Stimulated activated CD4-positive, alpha-beta T cell treated with anti-CD3 and anti-CD28 coated beads, Interleukin-15, amount 100 ng/mL, for 48 hours (primary cell): ENCODE measurements at regions not wholly inside any gene's neighbourhood (a gene's known extent, or its start where the extent isn't known, plus 50 kb on each side); places are given as distances from the start of the nearest gene placed in this dataset.

Source experiments
- DNase-seq, 2 donors: peaks; one replicate each; pipeline ENCODE4 v3.0.0-alpha.2; 2020; ENCODE audit warnings: low read depth in 2 of 2

DNA sequence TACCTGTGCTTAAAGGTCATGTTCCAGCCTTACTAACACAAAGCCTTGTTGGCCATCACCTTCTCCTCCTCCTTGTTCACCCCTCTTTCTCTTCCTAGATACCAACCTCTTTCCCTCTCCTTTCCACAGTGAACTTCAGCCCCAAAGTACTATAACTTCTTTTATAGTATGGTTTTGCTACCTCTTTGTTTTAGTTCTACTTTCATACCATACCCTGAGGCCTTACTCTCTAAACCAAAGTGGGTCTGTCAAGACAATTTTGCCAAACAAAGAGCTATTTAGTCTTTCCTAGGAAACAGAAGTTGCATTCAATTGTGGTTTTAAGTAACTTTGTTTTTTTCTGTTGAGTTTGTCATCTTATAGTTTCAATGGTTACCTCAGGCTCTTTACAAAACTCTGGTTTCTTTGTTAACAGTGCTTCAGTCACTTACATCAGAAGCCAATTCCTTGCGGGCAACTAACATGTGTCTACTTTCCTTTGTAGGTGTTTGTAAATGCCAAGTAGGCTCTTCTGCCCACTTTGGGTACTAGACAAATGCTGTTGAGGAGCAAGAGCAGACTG lies 623.9 kb upstream of the PKN2 start:
- DNase-seq: no peak

DNA sequence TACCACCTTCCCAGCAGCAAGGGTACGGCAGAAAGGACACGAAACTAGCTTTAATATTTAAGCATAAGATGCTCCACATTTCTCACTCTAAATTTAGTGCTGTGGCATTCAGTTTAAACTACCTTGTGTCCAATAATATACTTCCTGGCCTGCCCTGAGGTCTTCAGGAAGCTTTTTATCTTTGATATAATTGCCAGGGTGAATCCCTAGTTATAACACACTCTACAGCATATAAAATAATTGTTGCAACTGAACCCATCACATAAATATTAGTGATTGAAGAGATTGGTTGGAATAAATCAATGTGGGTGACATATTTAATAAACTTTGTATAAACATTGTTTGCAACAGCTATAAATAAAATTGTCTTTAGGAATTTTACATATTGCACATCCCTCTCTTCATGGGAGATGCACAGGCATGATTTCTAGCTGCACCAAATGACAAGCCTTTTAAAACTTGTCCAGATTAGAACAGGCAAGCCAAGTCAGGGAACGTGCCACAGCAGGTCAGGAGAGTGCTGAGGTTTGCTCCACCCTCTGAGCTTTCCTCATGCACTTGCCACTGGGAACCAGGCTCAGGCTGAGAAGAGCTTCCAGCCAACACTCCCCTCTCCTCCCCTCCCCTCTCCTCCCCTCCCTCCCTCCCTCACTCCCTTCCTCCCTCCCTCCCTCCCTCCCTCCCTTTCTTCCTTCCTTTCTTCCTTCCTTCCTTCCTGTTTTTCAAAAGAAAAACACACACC lies 623.2 kb upstream of the PKN2 start:
- DNase-seq: no peak

DNA sequence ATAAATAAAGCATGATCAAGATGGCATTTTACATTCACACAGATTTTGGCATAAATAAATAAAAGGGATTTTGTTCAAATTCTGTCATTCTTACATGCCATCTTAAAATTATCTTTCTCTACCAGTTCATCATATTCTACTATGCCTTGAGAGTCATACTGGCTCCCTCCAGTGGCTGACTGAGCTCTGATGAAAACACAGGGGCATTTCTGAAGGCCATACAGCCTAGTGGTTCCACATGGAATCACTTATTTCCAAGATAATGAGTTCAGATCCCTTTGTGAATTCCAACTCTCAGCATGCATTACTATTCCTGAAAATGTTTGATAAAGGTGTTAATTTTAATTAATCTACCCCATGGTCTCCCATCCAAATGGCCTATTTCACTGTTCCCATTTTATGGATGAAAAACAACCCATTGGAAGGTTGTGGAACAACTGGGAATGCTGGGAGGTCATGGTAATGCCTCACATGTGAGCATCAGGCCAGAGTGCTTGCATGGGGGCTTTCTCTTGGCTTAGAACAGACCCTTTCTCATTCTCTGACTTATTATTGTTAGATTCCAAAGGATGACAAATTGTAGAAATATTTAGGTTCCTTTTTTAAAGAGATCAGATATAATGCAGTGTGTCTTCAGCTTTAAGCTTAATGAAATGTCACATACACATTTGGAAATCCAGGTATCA lies 622.4 kb upstream of the PKN2 start:
- no peak for DNase-seq

DNA sequence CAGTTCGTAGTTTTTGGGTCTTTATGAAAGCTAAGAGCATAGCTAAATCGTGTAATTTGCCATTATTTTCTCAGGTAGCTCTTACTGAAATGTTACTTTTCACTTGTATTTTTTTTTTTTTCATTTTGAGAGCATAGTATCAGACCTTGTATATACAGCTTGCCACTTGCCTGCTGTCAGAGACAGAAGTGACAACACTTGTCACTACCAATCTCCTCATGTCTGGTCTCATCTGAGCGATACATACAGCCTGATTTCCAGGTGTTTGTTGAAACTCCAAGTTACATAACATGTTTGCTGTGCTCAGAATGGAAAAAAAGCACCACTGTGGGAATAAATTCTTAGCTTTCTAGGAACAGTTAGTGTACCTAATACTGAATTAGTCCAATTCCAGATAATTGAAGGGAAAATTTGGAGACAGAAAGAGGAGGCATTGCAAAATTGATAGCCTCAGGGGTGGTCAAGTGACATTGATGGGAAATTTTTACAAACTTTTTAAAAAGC lies 621.4 kb upstream of the PKN2 start:
- DNase-seq: no peak

DNA sequence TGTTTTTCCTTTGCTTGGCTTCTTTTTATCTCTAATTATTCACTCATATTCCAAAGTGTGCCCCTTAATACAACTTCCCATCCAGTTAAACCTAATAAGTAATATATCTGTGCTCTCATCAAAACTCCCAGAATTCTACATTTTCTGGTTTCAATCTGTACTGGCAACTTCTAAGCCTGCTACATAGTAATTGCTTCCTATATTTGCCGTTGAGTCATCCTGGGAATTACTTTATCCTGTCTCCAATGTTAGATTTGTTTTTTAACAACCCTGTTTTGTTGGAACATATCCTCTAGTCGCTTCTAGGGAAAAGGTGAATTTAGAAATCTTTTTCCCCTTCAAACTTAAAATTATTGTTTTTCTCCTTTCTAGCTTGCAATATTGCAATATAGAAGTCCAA lies 620.5 kb upstream of the PKN2 start:
- no peak for DNase-seq

DNA sequence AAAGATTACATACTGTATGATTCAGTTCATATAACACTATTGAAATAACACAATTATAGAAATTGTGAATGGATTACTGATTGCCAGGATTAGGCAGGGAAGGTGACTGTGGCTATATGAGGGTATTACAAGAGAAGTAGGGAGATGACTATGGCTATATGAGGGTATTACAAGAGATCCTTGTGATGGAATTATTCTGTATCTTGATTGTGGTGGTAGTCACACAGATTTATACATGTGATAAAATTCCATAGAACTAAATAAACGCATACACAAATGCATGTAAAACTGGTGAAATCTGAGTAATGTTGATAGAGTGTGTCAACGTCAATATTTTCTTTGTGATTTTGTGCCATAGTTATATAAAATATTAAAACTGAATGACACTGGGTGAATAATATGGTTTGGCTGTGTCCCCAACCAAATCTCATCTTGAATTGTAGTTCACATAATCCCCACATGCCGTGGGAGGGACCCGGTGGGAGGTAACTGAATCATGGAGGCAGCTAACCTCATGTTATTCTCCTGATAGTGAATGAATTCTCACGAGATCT lies 615.6 kb upstream of the PKN2 start:
- no peak for DNase-seq

DNA sequence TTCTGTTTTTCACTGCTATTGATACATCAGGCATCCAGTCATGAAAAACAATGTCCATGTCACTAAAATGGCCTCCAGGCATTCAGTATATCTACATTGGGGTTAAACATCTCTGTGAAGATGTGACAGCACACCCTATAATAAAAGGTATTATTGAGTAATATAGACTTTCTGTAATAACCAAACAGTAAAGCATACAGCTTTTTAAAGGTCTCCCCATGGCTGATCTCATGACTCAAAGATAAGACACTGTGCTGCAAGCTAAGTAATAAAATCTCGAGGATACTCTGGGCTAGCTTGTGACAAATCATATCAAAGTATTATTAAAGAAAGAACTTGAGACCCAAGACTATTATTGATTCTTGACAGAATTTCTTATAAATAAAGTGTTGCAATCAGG lies 613.1 kb upstream of the PKN2 start:
- no peak for DNase-seq

DNA sequence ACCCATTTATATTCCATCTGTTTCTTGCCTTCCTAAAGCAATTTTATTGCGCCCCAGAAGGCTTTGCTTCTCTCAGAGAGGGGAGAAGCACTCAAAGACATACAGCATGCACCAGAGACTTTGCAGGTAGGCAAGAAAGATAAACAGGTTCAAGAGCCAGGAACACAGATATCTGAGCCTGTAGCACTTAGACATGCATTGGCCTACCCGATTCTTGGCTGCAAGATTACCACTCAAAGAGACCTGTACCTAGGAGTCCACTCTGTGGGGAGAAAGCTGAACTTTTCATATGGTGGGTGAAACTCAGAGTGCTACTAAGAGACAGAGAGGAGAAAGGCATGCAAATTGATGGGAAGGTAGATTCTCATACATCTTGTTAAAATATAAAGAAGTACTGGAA lies 609.4 kb upstream of the PKN2 start:
- no peak for DNase-seq

DNA sequence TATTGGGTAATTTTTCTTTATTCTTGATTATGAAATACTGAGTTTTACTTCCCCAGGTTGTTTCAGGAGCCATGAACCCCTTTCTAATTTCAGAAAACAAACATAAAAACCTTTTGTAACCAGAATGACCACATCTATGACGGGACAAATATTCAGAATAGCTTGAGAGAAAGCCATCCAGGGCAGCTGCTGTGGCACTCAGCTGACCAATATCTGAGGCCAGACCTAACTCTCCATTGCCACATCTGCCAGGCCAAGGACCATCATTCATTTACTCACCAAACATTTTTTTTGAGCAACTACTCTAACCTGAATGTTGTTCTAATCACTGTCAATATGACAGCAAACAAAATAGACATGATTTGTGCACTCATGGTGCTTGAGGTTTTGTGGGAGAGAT lies 608.3 kb upstream of the PKN2 start:
- DNase-seq: no peak

DNA sequence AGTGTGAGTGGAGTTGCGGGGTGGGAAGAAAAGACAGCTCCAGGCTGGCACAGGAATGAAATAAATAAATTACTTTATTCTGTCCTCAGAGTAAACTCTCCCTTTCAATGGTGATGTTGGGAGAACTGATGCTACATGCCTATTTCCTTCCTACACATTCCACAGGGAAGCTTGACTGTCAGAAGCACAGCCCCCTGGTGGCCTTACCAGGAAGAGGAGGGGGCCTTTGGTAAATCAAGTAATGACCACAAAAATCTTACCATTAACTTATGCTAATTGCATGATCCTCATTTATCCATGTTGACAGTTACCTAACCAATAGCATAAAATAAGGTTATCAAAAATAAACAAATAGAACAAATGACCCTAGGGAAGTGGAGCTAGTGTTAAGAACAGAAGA lies 605.0 kb upstream of the PKN2 start:
- no peak for DNase-seq

DNA sequence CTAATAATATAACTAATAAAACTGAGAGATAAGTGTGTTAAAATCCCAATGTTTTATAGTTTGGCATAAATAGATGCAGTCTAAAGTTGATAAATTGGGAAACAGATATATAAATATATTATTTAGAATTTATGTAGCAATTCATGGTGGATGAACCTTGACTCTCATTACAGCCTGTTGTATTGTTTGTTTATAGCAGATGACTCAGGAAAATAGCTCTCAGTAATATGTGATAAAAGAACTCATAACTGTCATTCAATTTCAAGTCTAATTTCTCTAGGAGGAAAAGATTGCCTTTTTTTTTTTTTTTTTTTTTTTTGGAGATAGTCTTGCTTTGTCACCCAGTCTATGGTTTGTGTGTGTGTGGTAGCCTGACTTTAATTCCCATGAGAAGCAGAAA lies 603.2 kb upstream of the PKN2 start:
- DNase-seq: no peak

DNA sequence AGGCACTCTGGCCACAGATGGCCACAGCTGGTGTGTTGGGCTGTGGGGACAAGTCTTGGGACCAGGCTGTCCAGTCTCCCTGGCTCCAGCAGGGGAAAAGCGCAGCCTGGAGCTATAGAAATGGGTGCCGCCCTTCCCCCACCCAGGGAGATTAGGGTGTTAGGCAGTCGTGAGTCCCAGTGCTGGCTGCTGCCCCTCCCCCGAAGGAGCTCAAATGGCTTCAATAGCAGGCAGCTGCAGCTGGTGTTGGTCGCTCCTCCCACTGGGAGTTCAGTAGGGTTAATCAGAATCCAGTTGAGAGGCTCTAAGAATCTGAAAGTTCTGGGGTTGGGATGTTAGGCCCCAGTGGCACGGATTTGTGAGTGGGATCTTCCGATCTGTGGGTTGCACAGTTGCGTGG lies 595.6 kb upstream of the PKN2 start:
- no peak for DNase-seq

DNA sequence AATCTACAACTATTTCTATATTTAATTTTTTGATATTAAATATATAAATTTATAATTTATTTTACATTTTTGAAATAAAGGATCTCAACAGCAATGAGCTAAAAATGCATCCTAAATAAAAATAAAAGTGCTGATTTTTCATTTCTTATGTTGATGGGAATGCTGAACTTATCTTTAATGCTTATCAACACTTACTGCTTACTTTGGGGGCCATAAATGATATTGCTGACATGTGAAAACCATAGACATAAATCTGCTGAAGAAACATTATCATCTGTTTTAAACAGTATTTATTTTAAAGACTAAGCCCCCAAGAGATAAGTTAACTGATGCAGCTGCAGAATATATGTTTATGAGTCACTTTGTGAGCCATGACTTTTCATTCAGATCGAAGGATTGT lies 594.1 kb upstream of the PKN2 start:
- no peak for DNase-seq

DNA sequence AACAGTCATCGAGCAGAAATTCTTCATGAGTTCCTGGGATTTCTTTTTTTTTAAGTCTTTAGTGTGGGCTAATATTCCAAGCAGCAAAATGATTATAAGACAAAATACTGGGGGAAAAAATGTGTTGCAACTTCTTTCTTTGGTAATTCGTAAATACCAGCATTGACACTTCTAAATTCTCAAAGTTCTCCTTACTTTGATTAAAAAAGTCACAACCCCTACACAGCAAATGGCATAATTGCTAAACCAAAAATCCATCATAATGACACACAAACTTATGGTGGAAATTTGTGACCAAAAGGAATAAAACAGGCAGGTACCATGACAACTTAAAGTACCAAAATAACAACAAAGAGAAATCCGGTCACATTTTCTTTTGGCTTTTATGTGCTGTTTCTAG lies 585.2 kb upstream of the PKN2 start:
- DNase-seq: no peak

DNA sequence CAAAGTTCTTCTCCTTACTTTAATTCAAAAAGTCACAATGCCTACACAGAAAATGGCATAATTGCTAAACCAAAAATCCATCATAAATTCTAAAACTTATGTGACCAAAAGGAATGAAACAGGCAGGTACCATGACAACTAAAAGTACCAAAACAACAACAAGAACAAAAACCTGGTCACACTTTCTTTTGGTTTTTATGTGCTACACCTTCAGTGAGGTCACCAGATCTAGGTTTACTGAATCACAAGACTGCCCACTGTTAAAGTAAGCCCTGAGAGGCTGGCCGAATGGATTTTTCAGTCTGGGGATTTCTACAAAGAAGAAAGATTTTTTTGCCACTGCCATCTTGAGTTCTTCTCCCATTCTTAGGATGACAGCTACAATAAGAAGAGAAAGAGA lies 583.0 kb upstream of the PKN2 start:
- DNase-seq: no peak

DNA sequence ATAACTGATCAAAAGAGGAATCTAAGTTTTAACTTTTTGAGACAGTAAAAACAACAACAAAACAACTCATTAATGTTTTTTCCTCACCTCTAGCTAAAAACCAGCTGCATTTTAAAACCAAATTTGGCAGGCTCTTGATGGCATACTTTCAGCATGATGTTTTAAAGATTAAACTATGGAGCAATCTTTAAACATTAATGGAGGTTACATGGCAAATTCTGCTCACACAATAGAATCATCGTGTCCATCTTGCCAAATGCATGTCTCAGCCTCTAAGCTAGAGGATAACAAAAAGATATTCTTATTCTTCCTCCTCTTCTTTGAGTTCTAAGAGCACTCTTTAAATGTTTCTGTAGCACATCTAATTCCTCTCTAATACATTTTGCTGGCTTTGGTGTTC lies 579.8 kb upstream of the PKN2 start:
- no peak for DNase-seq

DNA sequence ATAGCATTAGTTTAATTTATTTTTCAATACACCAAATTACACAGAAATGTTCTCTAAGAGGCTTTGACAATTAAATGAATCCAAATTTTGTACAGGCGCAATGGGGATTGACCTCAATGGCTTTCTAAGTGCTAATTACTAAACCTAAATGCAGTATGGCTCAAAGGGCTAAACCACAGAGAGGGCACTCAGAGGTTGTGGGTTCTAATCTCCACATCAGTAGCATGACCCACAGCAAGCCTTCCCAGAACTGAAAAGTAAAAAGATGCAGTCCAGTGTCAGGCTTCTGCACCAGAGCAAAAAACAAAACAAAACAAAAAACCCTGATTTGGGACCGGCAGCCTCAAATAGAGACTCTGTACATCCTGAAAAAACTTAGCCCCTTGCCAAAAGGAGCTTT lies 579.2 kb upstream of the PKN2 start:
- DNase-seq: no peak

DNA sequence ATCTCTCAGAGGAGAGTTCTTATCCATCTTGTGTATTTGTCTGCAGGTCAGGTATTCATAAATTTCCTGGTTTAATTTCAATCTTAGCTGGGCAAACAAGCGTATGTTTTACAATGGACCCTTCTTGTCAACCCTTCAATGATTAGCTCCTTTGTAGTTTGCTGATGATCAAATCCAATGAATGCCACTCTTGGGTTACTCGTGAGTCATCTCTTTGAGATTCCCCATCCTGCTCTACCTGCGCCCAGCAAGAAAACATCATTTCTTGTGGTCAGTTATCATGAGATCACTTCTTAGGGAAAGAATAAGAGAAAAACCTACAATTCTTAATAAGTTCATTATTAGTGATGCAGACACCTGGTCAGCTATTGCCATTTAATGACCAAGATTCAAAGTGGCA lies 572.3 kb upstream of the PKN2 start:
- DNase-seq: no peak

DNA sequence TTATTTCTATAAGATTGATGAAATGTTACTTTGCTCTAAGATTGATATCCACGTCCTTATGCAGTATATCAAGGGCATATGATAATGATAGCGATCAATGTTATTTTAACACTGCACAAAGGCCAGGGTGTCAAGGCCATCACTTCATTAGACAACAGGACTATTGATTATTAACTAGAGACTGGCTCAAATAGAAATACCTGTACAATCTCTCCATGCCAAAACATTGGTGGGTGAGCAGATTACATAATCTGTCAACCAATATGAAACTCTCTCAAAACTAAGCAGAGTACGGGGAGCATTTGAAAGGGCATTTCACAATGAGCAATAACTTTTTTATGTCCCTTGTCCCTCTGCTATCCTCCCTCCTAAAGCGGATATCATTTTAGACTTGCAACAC lies 566.5 kb upstream of the PKN2 start:
- no peak for DNase-seq

DNA sequence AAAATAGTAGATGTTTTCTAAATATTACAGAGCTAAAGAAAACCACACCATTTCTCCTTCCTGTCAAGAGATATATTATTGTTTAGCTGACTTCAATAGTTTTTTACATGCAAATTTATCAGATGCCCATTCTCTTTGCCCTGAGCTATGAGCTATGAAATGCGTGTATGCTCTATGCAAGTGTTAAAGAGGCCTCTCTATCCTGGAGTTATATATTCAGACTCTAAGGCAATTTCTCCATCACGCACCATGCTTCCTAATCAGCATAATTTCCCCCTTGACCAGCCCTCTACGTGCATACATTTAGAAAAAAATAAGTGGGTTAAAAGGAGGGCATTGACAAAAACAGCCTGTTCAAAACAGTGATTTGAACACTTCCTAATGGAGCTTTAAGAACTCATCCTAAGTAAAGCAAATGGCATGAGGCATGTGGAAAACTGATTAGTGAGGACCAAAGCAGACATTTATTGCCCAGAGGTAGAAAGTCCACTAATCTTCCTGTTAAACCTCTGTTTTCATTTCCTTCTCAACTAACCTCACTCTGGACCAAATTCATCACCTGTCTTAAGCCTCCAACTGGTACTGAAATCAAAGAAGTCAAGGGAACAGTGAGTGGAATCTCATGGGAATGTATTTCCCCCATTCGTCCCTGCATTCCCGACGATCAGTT lies 565.8 kb upstream of the PKN2 start:
- DNase-seq: no peak

DNA sequence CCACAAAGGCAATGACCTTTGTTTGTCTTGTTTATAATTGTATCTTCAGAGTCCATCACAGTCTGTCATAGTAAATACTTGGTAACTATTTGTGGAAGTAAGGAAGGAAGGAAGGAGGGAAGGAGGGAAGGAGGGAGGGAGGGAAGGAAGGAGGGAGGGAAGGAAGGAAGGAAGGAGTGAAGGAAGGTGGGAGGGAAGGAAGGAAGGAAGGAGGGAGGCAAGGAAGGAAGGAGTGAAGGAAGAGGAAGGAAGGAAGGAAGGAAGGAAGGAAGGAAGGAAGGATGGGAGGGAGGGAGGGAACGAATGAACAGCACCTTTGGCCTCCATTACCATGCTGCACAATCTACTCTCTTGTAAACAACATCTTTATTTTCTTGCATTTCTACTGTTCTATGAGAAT lies 559.5 kb upstream of the PKN2 start:
- DNase-seq: no peak

DNA sequence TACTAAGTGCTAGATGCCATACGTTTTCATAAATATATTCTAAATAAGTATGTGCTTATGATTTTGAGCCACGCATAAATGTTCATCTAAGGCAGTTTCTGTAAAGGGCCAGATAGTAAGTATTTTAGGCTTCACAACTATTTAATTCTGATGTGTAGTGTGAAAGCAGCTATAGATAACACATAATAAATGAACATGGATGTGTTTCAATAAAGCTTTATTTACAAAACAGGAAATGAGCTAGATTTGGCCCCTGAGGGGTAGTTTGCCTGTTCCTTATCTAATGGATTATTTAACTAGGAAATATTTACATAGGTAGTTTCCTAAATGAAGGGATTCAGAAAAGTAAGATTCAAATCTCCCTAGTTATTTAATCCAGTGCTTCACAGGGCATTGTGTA lies 557.6 kb upstream of the PKN2 start:
- DNase-seq: no peak
